ENCODE measurements at regions not wholly inside any gene's neighbourhood (a gene's known extent, or its start where the extent isn't known, plus 50 kb on each side); places are given as distances from the start of the nearest gene placed in this dataset.

- no peak overlapping the region for H3K9ac ChIP-seq (ENCODE audit: low read length)
- CTCF ChIA-PET, result no interaction called here
- no peak overlapping the region for H3K27ac Mint-ChIP-seq
- no peaks in the 10 kb centered on the region for H3K27me3 Mint-ChIP-seq
- peaks cover 2% of the 10 kb centered on the region for H3K9me3 Mint-ChIP-seq (ENCODE audit: insufficient read depth)
- H3K79me2 ChIP-seq (ENCODE audit: control insufficient read depth, insufficient read depth, low read length), result no peaks in the 10 kb centered on the region
- intact Hi-C loops (cut with micrococcal nuclease), result no loop called here
- POLR2A ChIA-PET, result no interaction called here
- DNase-seq (no peak), ATAC-seq (ENCODE audit: low read depth) (no peak)
- H3K4me3 ChIP-seq (ENCODE audit: control extremely low read depth in 1 of 5, extremely low read depth in 1 of 5, insufficient read depth in 1 of 5, low read depth in 2 of 5, low read length in 4 of 5), result no peak overlapping the region
- H3K4me3 Mint-ChIP-seq, result no peak overlapping the region
- H3K27ac ChIP-seq (ENCODE audit: low read length in 2 of 2), result no peak overlapping the region
- WGBS (ENCODE audit: insufficient coverage), result no CpG with 5 or more reads among the region's 1 CpG
- no peaks in the 10 kb centered on the region for H3K4me1 Mint-ChIP-seq
- TF ChIP-seq EZH2 (IDR thresholded peaks at IDR 0.05; ENCODE audit: borderline replicate concordance, insufficient read depth, low read depth, low read length, poor library complexity, severe bottlenecking), result no peak
- no peak for TF ChIP-seq CTCF (IDR thresholded peaks at IDR 0.05)
- H4K20me1 ChIP-seq (ENCODE audit: control insufficient read depth, insufficient read depth, low read length, poor library complexity, severe bottlenecking), result no peaks in the 10 kb centered on the region
- no peaks in the 10 kb centered on the region for H3K36me3 ChIP-seq (replicated peaks in 1 of 2; ENCODE audit: control extremely low read depth in 1 of 2, control insufficient read depth in 1 of 2, extremely low read depth in 1 of 2, insufficient read depth in 2 of 2, low read length in 1 of 2)
- H3K4me1 ChIP-seq (ENCODE audit: control insufficient read depth in 2 of 2, insufficient read depth in 2 of 2, low read length in 2 of 2), result no peaks in the 10 kb centered on the region
- no peaks in the 10 kb centered on the region for H3K27me3 ChIP-seq (replicated peaks in 1 of 4; ENCODE audit: control extremely low read depth in 1 of 4, control insufficient read depth in 3 of 4, insufficient read depth in 4 of 4, low read length in 3 of 4)
- peaks cover 0 to 16% (median 0%) of the 10 kb centered on the region in 3 donors for H3K9me3 ChIP-seq (ENCODE audit: control extremely low read depth in 1 of 3, control insufficient read depth in 2 of 3, insufficient read depth in 1 of 3, low read length in 2 of 3)
- no peak overlapping the region for H3K4me2 ChIP-seq (replicated peaks; ENCODE audit: low read depth, low read length, poor library complexity, severe bottlenecking)
- H2AFZ ChIP-seq (ENCODE audit: insufficient read depth, low read depth, low read length, poor library complexity, severe bottlenecking), result no peak overlapping the region
Measured at GRCh38 chrX:40864972-40865371, 129.6 kb upstream of the MED14 start.

GRCh38 chrX:40866893-40867292 lies 131.6 kb upstream of the MED14 start:
- Mint-ChIP-seq H3K4me1 (peaks cover 2% of the 10 kb centered on the region), H3K27ac (no peak overlapping the region), H3K9me3 (ENCODE audit: insufficient read depth) (peaks cover 2% of the 10 kb centered on the region), H3K27me3 (no peaks in the 10 kb centered on the region), H3K4me3 (no peak overlapping the region)
- no peak overlapping the region for H3K27ac ChIP-seq (ENCODE audit: low read length in 2 of 2)
- H3K9ac ChIP-seq (ENCODE audit: low read length), result no peak overlapping the region
- H4K20me1 ChIP-seq (ENCODE audit: control insufficient read depth, insufficient read depth, low read length, poor library complexity, severe bottlenecking), result no peaks in the 10 kb centered on the region
- TF ChIP-seq CTCF (IDR thresholded peaks at IDR 0.05) (no peak), EZH2 (IDR thresholded peaks at IDR 0.05; ENCODE audit: borderline replicate concordance, insufficient read depth, low read depth, low read length, poor library complexity, severe bottlenecking) (no peak)
- H3K4me2 ChIP-seq (replicated peaks; ENCODE audit: low read depth, low read length, poor library complexity, severe bottlenecking), result no peak overlapping the region
- intact Hi-C loops (cut with micrococcal nuclease), result no loop called here
- no peak overlapping the region for H3K4me3 ChIP-seq (ENCODE audit: control extremely low read depth in 1 of 5, extremely low read depth in 1 of 5, insufficient read depth in 1 of 5, low read depth in 2 of 5, low read length in 4 of 5)
- H3K79me2 ChIP-seq (ENCODE audit: control insufficient read depth, insufficient read depth, low read length), result no peaks in the 10 kb centered on the region
- ChIA-PET CTCF (no interaction called here), POLR2A (no interaction called here)
- H3K36me3 ChIP-seq (replicated peaks in 1 of 2; ENCODE audit: control extremely low read depth in 1 of 2, control insufficient read depth in 1 of 2, extremely low read depth in 1 of 2, insufficient read depth in 2 of 2, low read length in 1 of 2), result no peaks in the 10 kb centered on the region
- H3K9me3 ChIP-seq (ENCODE audit: control extremely low read depth in 1 of 3, control insufficient read depth in 2 of 3, insufficient read depth in 1 of 3, low read length in 2 of 3), result peaks cover 0 to 7% (median 0%) of the 10 kb centered on the region in 3 donors
- H3K27me3 ChIP-seq (replicated peaks in 1 of 4; ENCODE audit: control extremely low read depth in 1 of 4, control insufficient read depth in 3 of 4, insufficient read depth in 4 of 4, low read length in 3 of 4), result no peaks in the 10 kb centered on the region
- no peak for ATAC-seq (ENCODE audit: low read depth)
- H2AFZ ChIP-seq (ENCODE audit: insufficient read depth, low read depth, low read length, poor library complexity, severe bottlenecking), result no peak overlapping the region
- no peak for DNase-seq
- no peaks in the 10 kb centered on the region for H3K4me1 ChIP-seq (ENCODE audit: control insufficient read depth in 2 of 2, insufficient read depth in 2 of 2, low read length in 2 of 2)
- no CpG with 5 or more reads among the region's 2 CpGs for WGBS (ENCODE audit: insufficient coverage)

All from B cell (primary cell).